HG03159 (cell line): ENCODE measurements at regions not wholly inside any gene's neighbourhood (a gene's known extent, or its start where the extent isn't known, plus 50 kb on each side); places are given as distances from the start of the nearest gene placed in this dataset.

Source experiments
- ATAC-seq: cut with Tn5 transposase; IDR thresholded peaks from one replicate; pipeline ENCODE4 v1.9.1; 2021; ENCODE audit warnings: mild to moderate bottlenecking, moderate library complexity; ENCODE audit not compliant: unreplicated experiment

DNA sequence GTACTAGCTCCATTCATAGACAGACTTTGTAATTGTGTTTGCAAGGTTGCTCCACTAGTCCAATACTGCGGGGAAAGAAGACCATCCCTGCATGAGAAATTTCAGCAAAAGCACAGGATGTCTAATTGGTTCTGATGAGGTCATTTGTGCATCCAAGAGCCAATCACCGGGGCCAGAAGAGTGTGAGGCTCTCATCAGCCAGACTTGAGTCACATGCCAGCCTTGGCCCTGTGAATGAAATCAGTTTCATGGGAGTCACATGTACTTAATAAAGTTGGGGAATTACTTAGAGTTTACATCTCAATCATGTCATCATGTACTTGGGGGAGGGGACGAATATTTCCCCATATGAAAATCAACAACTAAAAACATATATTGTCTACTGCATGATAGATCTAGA lies 1236.0 kb downstream of the MAT2B start:
- ATAC-seq, result peak; percentile 36

DNA sequence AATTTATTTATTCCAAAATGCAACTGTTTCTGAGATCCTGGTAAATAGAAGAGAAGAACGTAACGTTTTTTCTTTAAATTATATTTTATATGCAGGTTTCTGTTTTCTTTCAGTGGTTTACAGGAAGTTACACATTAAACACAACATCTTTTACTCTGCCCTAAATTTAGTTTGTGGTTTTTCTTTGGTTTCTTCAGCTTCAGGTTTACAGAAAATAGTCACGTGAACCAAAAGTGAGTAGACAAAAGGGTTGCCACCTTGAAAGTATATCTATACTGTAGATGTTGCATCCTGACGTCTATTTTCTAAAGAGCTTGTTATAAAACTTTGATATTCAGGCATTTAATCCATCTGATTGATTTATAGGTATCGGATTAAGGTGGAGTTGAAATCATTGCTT lies 1236.6 kb downstream of the MAT2B start:
- ATAC-seq, result peak; percentile 95

DNA sequence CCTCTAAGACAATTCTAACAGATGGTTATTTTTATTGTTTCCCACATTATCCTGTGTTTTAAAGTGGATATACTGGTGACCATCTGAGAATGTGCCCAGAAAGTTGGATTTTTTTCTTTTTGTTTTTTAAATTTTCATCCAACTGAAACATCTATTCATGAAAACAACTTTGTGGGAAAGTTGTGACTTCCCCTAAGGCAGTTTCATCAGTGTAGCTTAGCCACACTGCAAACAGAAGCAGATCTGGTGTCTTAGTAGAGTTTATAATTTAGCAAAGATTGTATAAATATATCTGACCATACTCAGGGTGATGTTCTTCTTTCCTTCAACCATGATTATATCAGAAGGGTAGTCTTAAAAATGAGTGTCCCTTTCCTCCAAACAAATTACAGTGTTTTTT lies 1241.3 kb downstream of the MAT2B start:
- ATAC-seq, result no peak

DNA sequence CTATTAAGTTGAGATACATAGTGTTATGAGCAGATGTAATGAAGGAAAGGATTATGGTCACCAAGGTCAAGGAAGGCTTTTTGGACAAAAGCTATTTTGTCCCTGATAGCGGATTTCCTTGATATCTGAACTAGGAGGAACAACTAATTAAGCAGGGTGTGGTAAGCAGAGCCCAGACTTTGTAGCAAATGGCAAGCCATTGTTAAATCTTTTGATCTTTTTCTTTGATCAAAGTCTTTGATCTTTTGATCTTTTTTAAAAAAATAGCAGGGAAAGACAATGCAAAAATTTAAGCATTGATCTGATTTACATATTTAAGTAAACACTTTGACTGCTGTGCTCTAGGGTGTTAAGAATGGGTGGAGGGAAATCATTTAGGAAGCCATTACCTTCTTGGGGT lies 1242.0 kb downstream of the MAT2B start:
- ATAC-seq, result no peak

DNA sequence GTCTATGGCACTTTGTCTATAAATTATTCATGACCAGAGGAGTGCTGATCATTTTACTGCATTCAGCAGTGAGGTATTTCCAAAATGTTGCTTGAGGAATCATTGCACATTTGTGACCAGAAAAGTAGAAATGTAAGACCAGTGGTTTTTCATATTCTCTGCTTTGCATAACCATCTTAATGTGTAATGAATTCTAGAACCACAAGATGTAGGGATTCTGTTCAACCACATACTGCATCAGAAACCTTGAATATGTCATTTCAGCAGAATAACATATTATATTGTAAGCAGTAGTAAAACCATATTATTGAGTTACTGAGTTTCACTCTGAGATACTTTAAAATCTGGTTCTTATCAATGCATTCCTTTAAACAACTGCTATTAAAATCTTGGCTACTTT lies 1243.4 kb downstream of the MAT2B start:
- ATAC-seq, result peak; percentile 93

DNA sequence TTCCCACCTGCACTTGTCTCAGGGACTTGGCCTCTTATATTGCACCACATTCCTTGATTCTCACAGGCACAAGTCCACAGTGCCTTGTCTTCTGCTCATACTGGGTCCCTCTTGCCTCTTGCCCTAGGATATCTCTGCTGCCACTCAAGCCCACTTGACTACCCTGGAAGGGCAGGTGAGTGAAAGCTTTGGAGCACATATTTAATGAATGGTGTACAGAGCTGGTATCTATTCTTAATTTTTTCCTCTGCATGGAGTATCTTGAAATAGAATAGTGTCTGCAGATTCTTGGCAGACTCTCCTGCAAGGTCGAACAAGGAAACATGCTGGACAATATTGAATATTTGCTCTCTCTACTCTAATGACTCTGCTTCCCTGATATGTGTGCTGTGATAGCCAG lies 1248.0 kb downstream of the MAT2B start:
- no peak for ATAC-seq

DNA sequence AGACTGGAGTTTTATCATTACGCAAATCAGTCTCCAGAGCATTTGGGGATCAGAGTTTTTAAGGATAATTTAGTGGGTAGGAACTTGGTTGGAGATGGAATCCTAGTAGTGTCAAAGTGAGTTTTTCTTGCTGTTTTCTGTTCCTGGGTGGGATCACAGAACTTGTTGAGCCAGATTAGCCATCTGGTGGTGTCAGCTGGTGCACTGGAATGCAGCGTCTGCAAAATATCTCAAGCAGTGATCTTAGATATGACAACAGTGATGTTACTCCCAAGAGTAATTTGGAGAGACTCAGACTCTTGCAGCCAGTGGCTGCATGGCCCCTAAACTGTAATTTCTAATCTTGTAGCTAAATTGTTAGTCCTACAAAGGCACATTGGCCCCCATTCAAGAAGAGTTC lies 1257.8 kb downstream of the MAT2B start:
- no peak for ATAC-seq

DNA sequence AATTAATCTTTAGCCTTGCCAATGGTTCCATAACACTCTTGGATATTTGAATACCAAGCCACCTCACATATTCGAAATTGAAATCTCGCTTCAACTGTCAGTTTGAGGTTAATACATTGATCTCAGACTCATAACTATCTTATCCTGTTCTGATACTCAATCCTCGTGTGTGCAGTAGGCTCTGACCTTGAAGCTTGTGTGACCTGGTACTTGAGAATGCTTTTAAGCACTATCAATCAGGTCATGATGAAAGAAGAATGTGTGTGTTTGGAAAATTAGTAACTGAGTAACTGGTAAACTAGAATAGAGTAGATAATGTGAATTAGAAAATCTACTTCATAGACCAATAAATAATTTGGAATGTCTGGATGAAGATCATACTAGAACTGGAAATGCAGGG lies 1266.7 kb downstream of the MAT2B start:
- no peak for ATAC-seq

DNA sequence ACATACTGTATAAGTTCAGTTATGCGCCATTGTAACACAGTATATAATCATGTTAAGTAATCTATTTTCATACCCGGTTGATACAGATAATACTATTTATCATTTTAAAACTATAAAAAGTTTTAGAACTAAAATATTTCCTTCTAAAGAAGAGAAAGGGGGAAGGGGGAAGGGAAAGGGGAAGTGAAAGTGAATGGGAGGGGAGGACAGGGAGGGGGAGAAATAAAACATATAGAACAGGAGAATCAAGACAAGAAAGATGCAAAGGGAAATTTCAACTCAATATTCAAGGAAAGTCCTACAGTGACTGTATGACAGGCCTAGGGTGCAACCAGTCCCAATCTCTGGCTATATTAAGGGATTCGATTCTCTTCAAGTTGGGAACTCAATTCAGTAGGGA lies 1278.8 kb downstream of the MAT2B start:
- no peak for ATAC-seq

DNA sequence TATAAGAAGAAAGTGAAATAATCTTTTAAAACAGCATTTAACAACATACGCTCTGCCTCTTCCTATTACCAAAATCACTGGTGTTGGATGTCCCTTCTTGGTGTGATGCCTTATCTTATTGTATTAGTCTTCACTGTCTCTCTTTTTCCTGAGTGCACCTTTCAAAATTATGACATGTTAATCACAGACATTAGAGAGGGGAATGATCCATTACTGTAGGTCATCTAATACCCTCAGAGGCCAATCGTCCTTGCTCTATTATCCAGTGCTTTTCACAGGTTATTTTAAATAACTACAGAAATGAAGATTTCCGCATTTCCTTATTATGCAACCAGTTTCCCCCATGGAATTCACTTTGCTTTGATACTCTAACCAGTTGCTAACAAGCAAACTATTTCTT lies 1292.7 kb downstream of the MAT2B start:
- no peak for ATAC-seq

DNA sequence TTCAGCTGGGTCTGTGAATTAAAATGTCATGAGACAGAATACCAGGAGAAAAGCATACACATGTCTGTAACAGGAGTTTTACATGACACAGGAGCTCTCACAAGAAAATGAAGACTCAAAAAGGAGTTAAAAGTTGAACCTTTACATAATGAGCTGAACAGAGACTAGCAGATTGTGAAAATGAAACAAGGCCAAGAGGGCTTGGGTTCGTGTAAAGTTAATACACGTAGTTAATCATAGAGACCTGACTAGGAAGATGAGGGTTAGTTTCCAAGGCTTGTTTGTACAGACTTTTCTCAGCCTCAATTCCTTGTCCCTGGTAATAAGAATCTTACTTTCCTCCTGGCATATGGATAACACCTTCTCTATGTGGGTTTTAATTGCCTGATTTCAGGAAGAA lies 1294.0 kb downstream of the MAT2B start:
- peak; percentile 61 for ATAC-seq

DNA sequence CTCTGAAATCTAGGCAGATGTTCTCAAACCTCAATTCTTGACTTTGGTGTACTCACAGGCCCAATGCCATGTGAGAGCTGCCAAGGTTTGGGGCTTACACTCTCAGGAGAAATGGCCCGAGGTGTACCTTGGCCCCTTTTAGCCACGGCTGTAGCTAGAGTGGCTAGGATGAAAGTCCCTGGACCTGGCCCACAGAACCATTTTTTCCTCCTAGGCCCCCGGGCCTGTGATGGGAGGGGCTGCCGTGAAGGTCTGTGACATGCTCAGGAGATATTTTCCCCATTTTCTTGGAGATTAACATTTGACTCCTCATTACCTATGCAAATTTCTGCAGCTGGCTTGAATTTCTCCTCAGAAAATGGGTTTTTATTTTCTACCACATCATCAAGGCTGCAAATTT lies 1296.5 kb downstream of the MAT2B start:
- no peak for ATAC-seq

DNA sequence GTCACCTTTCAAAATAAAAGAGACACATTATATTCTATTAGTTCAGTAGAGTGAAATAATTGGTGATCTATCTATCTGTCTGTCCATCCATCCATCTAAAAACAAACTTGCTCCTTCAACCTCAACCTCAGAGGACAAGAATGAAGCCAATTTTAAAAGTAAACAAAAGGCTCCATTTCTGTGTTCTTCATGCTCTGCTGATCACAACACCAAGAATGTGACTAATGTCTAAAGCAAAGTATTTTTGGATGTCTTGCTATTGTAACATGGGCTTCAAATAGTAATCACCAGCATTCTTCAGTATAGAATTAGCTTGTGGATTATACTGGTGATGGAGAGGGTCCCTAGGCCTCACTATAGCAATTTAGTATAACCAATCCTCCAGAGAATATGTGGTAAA lies 1304.4 kb downstream of the MAT2B start:
- peak; percentile 96 for ATAC-seq

DNA sequence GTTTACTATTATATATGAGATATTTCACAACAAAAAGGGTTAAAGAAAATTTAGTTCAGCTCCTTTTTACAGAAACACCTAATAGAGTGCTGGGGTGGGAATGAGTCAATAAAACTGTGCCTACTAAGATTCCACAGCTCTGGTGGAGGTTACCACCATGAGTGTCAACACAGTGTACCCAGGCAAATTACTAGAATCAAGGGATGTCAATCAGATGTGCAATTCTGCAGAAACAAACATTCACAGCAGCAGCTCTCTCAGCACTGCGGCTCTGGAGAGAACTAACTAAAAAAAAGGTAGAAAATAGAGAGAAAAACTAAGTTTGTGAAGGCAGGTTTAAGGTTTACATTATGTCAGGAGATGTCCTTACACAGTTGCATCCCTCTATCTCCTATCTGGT lies 1313.0 kb downstream of the MAT2B start:
- ATAC-seq, result no peak

DNA sequence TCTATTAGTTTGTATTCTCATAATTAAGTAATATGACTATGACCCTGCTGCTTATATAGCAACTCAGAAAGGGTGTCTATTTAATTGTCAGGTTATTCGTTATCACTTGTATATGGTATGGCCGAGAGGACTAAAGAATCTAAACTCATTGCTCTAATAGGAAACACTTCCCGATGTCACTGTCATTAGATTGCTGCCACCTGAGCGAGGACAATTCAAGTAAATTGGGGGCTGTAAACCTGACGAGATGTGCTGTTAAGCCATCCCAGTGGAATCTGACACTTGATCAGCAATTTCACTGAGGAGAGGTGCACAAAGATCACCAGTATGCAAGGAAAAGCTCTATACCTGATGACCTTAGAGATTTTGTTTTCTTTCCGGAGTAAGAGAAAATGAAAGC lies 1319.3 kb downstream of the MAT2B start:
- no peak for ATAC-seq

DNA sequence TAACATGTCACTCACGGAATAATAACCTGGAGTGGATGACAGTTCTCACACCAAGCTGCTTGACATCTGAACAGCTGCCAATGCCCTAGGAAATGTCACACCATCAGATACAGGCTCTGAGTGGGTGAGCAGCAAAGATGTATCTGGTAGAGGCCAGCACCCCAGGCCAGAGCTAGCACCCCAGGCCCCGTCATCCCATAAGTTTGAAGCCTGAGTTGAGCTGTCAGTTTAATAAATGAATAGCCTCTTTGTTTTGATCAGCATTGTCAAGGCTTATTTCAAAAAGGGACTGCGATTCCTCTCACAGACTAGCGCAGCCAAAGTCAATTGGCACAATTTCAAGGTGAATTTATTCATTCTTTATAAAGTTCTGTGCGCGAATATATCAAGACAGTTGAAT lies 1327.1 kb downstream of the MAT2B start:
- no peak for ATAC-seq

DNA sequence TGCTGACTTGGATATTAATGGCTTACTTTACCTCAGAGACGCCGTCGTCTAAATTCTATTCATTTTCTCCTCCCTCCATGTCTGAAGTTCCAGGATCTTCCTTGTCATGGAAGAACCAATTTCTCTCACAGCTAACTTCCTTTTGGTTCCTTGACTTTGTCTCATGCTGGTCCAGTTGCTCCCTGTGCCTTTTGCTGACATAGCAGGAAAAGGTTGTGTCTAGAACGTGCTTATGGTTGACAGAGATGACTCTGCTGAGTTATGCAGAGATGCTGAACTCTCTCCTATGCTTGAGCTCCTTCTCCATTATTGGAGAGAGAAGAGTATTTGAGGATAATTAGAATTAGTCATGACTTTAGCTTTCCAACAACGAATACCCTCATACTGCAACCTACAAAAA lies 1338.9 kb downstream of the MAT2B start:
- no peak for ATAC-seq

DNA sequence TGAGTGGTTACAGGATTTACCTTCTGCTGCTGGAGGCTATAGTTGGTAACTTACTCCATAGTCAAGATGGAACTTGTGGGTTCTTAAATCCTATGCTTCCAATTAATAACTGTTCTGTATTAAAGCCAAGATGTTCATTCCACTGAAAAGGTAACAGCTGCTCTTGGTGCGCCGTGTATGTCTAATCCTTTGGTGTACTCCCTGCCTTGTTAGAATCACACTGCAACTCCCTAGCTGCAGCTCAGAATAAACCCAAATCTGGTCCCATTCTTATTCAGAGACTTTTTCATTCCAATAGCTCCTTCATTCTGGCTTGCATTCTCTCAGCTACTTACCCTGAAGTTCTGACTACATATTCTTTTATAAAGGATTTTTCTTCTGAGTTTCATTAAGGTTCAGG lies 1355.5 kb downstream of the MAT2B start:
- no peak for ATAC-seq

DNA sequence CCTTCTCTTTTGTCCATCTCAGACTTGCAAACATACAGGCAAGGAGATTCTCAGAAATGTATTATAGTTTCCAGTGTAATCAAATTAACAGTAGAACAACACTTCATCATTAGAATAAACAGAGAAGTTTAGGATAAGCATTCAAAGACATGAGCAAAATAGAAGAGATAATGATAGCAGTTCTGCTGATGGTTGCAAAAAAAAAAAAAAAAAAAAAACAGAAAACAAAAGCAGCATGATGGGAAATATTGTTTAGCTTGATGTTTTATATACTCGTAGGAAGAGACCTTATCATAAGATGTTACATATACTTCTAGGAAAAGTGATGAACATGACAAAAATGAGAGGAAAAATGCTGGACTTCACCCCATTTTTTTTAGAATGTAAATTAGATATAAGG lies 1356.2 kb downstream of the MAT2B start:
- no peak for ATAC-seq

DNA sequence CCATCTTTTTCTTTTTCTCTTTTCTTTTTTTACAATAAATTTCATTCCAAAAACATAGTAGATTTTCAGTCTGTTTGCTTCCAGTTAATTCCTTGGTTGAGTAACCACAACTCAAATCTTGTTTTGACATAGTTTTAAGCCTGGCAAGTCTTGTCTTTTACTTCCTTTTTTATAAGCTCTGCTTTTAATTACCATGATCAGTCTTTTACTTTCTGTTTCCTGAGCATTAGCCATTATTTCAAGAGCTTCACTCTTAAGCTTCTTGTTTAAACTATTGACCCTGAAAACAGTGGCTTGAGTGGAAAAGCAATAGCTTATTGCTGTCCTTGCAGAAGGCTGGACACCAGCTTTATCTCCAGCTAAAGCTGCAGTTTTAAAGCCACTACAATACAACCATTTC lies 1363.3 kb downstream of the MAT2B start:
- ATAC-seq, result peak; percentile 85

DNA sequence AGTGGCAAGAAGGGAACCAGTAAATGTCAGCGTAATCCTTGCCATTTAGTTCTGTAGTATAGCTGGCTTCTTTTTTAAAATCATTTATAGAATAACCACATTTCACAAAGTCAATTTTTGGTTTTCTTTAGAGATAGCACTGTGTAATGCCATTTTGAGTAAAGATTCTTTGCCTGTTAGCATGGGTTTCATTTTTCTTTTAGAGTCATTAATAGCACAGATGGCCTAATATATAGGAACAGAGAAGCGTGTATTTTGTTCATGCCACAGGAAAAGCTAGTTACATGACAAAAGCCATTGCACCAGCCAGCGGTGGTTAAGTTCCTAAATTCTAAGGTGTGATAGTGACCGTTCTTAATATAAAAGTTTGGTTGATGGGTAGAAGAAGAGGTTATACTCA lies 1363.9 kb downstream of the MAT2B start:
- ATAC-seq, result peak; percentile 37

DNA sequence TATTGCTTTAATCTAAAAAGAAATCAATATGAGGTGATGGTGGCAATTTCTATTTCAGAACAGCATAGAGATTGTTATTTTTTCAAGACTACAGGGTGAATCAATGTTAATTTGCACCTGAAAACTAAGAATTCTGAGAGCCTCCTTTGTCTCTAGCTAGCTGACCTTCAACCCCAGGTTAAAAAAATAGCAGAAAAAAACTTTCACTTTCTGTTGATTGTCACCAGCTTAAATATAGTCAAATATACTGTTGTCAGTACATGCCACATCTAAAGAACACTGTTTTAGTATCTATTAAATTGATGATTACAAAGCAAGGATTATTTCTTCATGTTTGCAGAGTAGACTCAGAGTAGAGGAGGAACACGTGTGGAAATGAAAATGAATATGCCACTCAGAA lies 1371.4 kb downstream of the MAT2B start:
- no peak for ATAC-seq

DNA sequence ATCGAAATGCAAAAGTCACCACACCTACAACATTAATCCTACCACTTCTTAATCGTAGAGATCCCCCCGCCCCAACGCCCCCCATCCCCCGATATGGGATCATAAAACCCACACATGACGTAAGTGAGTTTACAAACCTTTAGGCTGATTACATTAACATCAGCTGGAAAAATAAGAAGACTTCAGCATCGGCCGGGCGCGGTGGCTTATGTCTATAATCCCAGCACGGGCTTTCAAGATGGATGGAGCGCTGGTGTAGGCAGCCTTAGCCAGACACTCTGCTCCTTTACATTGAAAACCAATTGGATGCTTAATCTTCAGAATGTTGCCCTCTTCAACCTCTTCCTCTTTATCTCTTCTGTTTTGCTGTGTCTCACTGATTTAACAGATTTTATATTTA lies 1376.0 kb downstream of the MAT2B start:
- no peak for ATAC-seq

DNA sequence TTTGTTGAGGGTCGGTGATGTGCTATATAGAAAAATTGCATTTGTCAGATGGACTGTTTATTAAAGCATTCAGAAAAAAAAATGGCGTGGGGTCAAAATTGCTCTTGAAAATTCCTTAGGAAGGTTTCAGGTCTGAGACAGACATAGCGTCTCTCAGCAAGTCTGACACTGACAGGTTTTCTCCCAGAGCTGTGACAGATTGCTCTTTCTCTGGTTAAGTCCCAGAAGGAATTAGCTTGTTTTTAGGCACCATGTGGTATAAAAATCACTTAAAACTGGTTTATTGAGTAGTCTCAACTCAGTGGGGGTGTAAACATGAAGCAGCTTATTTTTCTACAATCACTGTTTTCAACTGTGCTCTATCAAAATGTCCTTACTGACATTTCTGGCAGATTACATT lies 1379.8 kb downstream of the MAT2B start:
- no peak for ATAC-seq
